Activated T-cell treated with anti-CD3 and anti-CD28 coated beads, Interleukin-2, amount 50 U/mL, for 4 hours (primary cell): ENCODE measurements at regions not wholly inside any gene's neighbourhood (a gene's known extent, or its start where the extent isn't known, plus 50 kb on each side); places are given as distances from the start of the nearest gene placed in this dataset.

Experiments
- ATAC-seq, 2 donors: fragments of 200-7000 bp; cut with Tn5 transposase; one replicate each; pipeline ENCODE4 v1.10.0; 2021
- DNase-seq: peaks from one replicate; pipeline ENCODE4 v3.0.0-alpha.2; 2020
- H3K27me3 Mint-ChIP-seq: one replicate; pipeline ENCODE4 v1.8.0; 2021; ENCODE audit warnings: low read depth, mixed read lengths
- H3K36me3 Mint-ChIP-seq: one replicate; pipeline ENCODE4 v1.8.0; 2022; ENCODE audit warnings: mixed read lengths; ENCODE audit not compliant: insufficient read depth
- H3K4me1 Mint-ChIP-seq: one replicate; pipeline ENCODE4 v1.8.0; 2021; ENCODE audit warnings: low read depth, mixed read lengths
- H3K4me3 Mint-ChIP-seq: one replicate; pipeline ENCODE4 v1.8.0; 2021; ENCODE audit warnings: mild to moderate bottlenecking, moderate library complexity, mixed read lengths
- H3K9me3 Mint-ChIP-seq: one replicate; pipeline ENCODE4 v1.8.0; 2021; ENCODE audit warnings: mixed read lengths

- no peaks in the 10 kb centered on the region for H3K9me3 Mint-ChIP-seq
- H3K36me3 Mint-ChIP-seq: no peaks in the 10 kb centered on the region
- no peaks in the 10 kb centered on the region for H3K4me1 Mint-ChIP-seq
- H3K4me3 Mint-ChIP-seq: no peak overlapping the region
- ATAC-seq: no peak
- H3K27me3 Mint-ChIP-seq: no peaks in the 10 kb centered on the region
- no peak for DNase-seq
Measured at GRCh38 chr19:29111576-29111975, 101.4 kb downstream of the UQCRFS1 start.

GRCh38 chr19:29107831-29108230 lies 105.1 kb downstream of the UQCRFS1 start:
- DNase-seq: no peak
- H3K4me1 Mint-ChIP-seq: no peaks in the 10 kb centered on the region
- no peaks in the 10 kb centered on the region for H3K9me3 Mint-ChIP-seq
- no peaks in the 10 kb centered on the region for H3K27me3 Mint-ChIP-seq
- no peak for ATAC-seq
- no peak overlapping the region for H3K4me3 Mint-ChIP-seq
- no peaks in the 10 kb centered on the region for H3K36me3 Mint-ChIP-seq

GRCh38 chr19:29106346-29106885 lies 106.5 kb downstream of the UQCRFS1 start:
- H3K4me1 Mint-ChIP-seq: no peaks in the 10 kb centered on the region
- no peaks in the 10 kb centered on the region for H3K36me3 Mint-ChIP-seq
- H3K27me3 Mint-ChIP-seq: no peaks in the 10 kb centered on the region
- H3K9me3 Mint-ChIP-seq: no peaks in the 10 kb centered on the region
- H3K4me3 Mint-ChIP-seq: no peak overlapping the region
- DNase-seq (no peak), ATAC-seq (no peak)

- no peaks in the 10 kb centered on the region for H3K4me1 Mint-ChIP-seq
- H3K27me3 Mint-ChIP-seq: peaks cover under 1% of the 10 kb centered on the region
- DNase-seq (no peak), ATAC-seq (no peak)
- H3K4me3 Mint-ChIP-seq: no peak overlapping the region
- no peaks in the 10 kb centered on the region for H3K9me3 Mint-ChIP-seq
- no peaks in the 10 kb centered on the region for H3K36me3 Mint-ChIP-seq
Measured at GRCh38 chr19:29105629-29106292, 107.2 kb downstream of the UQCRFS1 start.

DNA sequence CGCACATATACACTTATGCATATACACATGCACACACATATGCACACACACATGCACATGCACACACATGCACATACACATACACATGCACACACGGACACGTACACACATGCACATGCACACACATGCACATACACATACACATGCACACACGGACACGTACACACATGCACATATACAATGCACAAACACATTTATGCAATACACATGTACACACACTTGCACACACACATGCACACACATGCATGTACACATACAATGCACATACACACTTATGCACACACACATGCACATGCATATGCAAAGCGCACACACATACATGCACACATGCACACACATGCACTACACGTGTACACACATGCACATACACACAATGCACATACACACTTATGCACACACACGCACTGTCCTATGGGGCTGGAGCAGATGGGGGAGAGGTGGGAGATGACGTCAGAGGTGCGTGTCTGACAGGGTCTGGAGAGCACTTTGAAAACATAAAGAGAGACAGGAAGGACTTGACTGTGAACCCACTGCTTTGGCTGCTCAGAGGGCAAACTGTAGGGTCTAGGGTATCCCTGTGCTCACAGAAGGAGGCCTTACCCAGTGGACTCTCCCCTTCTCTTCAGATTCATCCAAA lies 108.2 kb downstream of the UQCRFS1 start:
- Mint-ChIP-seq H3K4me1 (no peaks in the 10 kb centered on the region), H3K9me3 (peaks cover 3% of the 10 kb centered on the region), H3K4me3 (no peak overlapping the region), H3K27me3 (peaks cover 6% of the 10 kb centered on the region), H3K36me3 (no peaks in the 10 kb centered on the region)
- DNase-seq (no peak), ATAC-seq (no peak)

GRCh38 chr19:29098863-29099481 lies 114.0 kb downstream of the UQCRFS1 start:
- Mint-ChIP-seq H3K4me1 (no peaks in the 10 kb centered on the region), H3K4me3 (no peak overlapping the region), H3K9me3 (peaks cover 5% of the 10 kb centered on the region), H3K27me3 (peaks cover 12% of the 10 kb centered on the region), H3K36me3 (no peaks in the 10 kb centered on the region)
- no peak for DNase-seq
- no peak for ATAC-seq

- ATAC-seq: no peak
- no peaks in the 10 kb centered on the region for H3K36me3 Mint-ChIP-seq
- no peak for DNase-seq
- H3K4me1 Mint-ChIP-seq: no peaks in the 10 kb centered on the region
- peaks cover 12% of the 10 kb centered on the region for H3K27me3 Mint-ChIP-seq
- no peak overlapping the region for H3K4me3 Mint-ChIP-seq
- peaks cover 5% of the 10 kb centered on the region for H3K9me3 Mint-ChIP-seq
Measured at GRCh38 chr19:29098091-29098490, 114.9 kb downstream of the UQCRFS1 start.

- Mint-ChIP-seq H3K9me3 (peaks cover 5% of the 10 kb centered on the region), H3K4me3 (no peak overlapping the region), H3K4me1 (no peaks in the 10 kb centered on the region), H3K27me3 (peaks cover 12% of the 10 kb centered on the region), H3K36me3 (no peaks in the 10 kb centered on the region)
- no peak for DNase-seq
- no peak for ATAC-seq
Measured at GRCh38 chr19:29096896-29097295, 116.1 kb downstream of the UQCRFS1 start.

DNA sequence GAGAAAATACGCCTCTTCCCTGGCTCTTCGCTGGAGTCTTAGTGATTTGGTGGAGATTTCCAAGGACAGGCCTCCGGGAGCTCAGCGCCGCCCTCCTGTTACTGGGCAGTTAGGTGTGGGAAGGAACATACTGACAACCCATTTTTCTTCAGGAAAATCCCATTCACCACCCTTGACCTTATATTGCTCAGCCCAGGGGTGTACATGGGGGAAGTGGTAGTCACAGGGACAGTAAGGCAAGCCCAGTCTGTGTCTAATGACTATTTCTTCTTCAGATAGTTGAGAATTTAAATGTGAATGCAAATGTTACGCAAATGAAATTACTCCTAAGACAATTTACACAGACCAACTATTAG lies 119.4 kb downstream of the UQCRFS1 start:
- H3K4me3 Mint-ChIP-seq: no peak overlapping the region
- DNase-seq (no peak), ATAC-seq (no peak)
- H3K36me3 Mint-ChIP-seq: no peaks in the 10 kb centered on the region
- peaks cover 3% of the 10 kb centered on the region for H3K27me3 Mint-ChIP-seq
- H3K4me1 Mint-ChIP-seq: no peaks in the 10 kb centered on the region
- no peaks in the 10 kb centered on the region for H3K9me3 Mint-ChIP-seq

- peaks cover 3% of the 10 kb centered on the region for H3K27me3 Mint-ChIP-seq
- H3K4me1 Mint-ChIP-seq: no peaks in the 10 kb centered on the region
- H3K9me3 Mint-ChIP-seq: no peaks in the 10 kb centered on the region
- DNase-seq: no peak
- no peak overlapping the region for H3K4me3 Mint-ChIP-seq
- H3K36me3 Mint-ChIP-seq: no peaks in the 10 kb centered on the region
- no peak for ATAC-seq
Measured at GRCh38 chr19:29092712-29093552, 120.0 kb downstream of the UQCRFS1 start.

DNA sequence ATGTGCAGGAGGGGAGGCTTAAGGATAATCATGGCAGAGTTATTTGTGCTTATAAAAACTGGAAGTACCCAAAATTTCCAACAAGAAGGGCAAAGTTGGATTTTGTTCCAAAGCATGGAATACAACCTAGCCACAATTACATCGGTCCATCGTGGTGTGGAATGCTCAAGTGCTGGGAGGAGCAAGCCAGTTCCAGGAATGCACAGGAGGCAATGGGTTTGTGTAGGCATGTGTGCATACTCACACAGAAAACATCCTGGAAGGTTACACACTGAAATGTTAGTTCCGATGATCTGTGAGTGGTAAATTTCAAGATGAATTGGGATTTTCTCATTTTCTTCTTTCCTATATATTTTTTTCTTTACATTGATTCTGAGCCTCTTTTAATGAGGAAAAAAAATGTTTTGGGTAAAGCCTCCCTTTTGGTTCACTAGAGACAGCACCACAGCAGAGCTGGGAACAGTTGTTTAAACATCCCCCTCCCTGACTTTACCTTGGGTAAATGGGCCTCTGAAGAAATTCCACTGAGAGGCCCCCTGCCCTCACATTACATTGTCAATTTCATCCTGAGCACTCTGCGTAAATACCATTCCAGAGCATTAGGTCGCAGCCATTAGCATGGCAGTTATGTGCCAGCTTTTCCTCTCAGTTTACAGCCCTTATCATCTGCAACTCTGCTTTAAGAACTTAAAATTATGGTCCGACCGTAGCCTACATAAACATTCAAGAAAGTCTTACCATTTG lies 122.0 kb downstream of the UQCRFS1 start:
- Mint-ChIP-seq H3K4me1 (no peaks in the 10 kb centered on the region), H3K4me3 (no peak overlapping the region), H3K36me3 (no peaks in the 10 kb centered on the region), H3K27me3 (no peaks in the 10 kb centered on the region), H3K9me3 (no peaks in the 10 kb centered on the region)
- no peak for DNase-seq
- ATAC-seq: no peak

DNA sequence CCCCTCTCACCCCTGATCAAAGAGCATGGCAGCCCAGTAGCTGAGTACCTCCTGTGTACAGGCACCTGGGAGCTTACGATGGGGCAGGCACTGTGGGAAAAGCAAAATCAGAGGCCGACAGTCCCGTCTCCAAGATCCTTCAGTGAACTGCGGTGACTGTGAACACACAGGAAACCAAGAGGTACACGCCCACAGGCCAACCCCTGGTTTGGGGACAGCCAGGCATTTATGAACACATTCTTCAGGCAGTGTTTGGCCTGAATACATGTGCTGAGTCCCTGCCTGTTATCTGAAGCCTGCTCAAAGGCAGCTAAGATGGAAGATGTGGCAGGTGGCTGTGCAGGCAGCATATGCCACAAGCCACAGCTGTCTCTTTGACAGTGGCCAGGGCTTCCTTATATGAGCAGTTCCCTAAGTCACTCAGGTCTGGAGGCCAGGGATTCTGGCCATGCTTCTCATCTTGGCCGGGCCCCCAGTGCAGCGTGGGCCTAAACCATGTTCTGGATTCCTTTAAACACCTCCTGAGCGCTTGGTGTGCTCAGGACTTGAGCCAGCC lies 123.6 kb downstream of the UQCRFS1 start:
- H3K9me3 Mint-ChIP-seq: no peaks in the 10 kb centered on the region
- no peak overlapping the region for H3K4me3 Mint-ChIP-seq
- H3K36me3 Mint-ChIP-seq: no peaks in the 10 kb centered on the region
- no peaks in the 10 kb centered on the region for H3K27me3 Mint-ChIP-seq
- DNase-seq (no peak), ATAC-seq (no peak)
- H3K4me1 Mint-ChIP-seq: no peaks in the 10 kb centered on the region

- no peak for ATAC-seq
- Mint-ChIP-seq H3K4me1 (no peaks in the 10 kb centered on the region), H3K4me3 (no peak overlapping the region), H3K9me3 (no peaks in the 10 kb centered on the region), H3K27me3 (no peaks in the 10 kb centered on the region), H3K36me3 (no peaks in the 10 kb centered on the region)
- DNase-seq: no peak
Measured at GRCh38 chr19:29088761-29089160, 124.2 kb downstream of the UQCRFS1 start.
